ENCODE measurements at regions not wholly inside any gene's neighbourhood (a gene's known extent, or its start where the extent isn't known, plus 50 kb on each side); places are given as distances from the start of the nearest gene placed in this dataset.

- no peak for DNase-seq (ENCODE audit: low read depth)
Measured at GRCh38 chr20:60213126-60213893, 255.1 kb downstream of the CDH26 start.

GRCh38 chr20:60214901-60215815 is 256.9 kb downstream of the CDH26 start:
- no peak for DNase-seq (ENCODE audit: low read depth)

GRCh38 chr20:60215816-60216730 is 257.9 kb downstream of the CDH26 start:
- DNase-seq (ENCODE audit: low read depth): no peak

- no peak for DNase-seq (ENCODE audit: low read depth)
Measured at GRCh38 chr20:60219231-60219630, 261.0 kb downstream of the CDH26 start.

- DNase-seq (ENCODE audit: low read depth): peak; percentile 74
Measured at GRCh38 chr20:60219984-60220562, 261.9 kb downstream of the CDH26 start.

GRCh38 chr20:60220706-60221105 is 262.5 kb downstream of the CDH26 start:
- no peak for DNase-seq (ENCODE audit: low read depth)

GRCh38 chr20:60221593-60221992 is 263.4 kb downstream of the CDH26 start:
- no peak for DNase-seq (ENCODE audit: low read depth)

- no peak for DNase-seq (ENCODE audit: low read depth)
Measured at GRCh38 chr20:60222497-60222896, 264.3 kb downstream of the CDH26 start.

- no peak for DNase-seq (ENCODE audit: low read depth)
Measured at GRCh38 chr20:60223174-60223573, 265.0 kb downstream of the CDH26 start.

GRCh38 chr20:60224914-60225313 is 266.7 kb downstream of the CDH26 start:
- peak; percentile 54 for DNase-seq (ENCODE audit: low read depth)

- no peak for DNase-seq (ENCODE audit: low read depth)
Measured at GRCh38 chr20:60228255-60228654, 270.0 kb downstream of the CDH26 start.

- DNase-seq (ENCODE audit: low read depth): no peak
Measured at GRCh38 chr20:60232380-60232779, 274.2 kb downstream of the CDH26 start.

- no peak for DNase-seq (ENCODE audit: low read depth)
Measured at GRCh38 chr20:60233018-60233630, 274.9 kb downstream of the CDH26 start.

- no peak for DNase-seq (ENCODE audit: low read depth)
Measured at GRCh38 chr20:60236613-60237012, 278.4 kb downstream of the CDH26 start.

- DNase-seq (ENCODE audit: low read depth): no peak
Measured at GRCh38 chr20:60237981-60238380, 279.8 kb downstream of the CDH26 start.

GRCh38 chr20:60238992-60239660 is 280.9 kb downstream of the CDH26 start:
- no peak for DNase-seq (ENCODE audit: low read depth)

- DNase-seq (ENCODE audit: low read depth): no peak
Measured at GRCh38 chr20:60239956-60240355, 281.7 kb downstream of the CDH26 start.

- no peak for DNase-seq (ENCODE audit: low read depth)
Measured at GRCh38 chr20:60240415-60240814, 282.2 kb downstream of the CDH26 start.

- no peak for DNase-seq (ENCODE audit: low read depth)
Measured at GRCh38 chr20:60240986-60241385, 282.8 kb downstream of the CDH26 start.

GRCh38 chr20:60242836-60243505 is 284.7 kb downstream of the CDH26 start:
- peak; percentile 60 for DNase-seq (ENCODE audit: low read depth)

Data from Daoy (cell line).